H1 (cell line): ENCODE measurements at regions not wholly inside any gene's neighbourhood (a gene's known extent, or its start where the extent isn't known, plus 50 kb on each side); places are given as distances from the start of the nearest gene placed in this dataset.

Experiments used
- CTCF ChIA-PET: fragments of 300-600 bp; sonication (Branson Sonifier 250); formaldehyde crosslinking; loops from one replicate; lab custom pipeline; 2021; ENCODE audit not compliant: partially characterized antibody; lab: Charles Lee
- POLR2A ChIA-PET: fragments of 300-600 bp; sonication (Branson Sonifier 250); formaldehyde crosslinking; loops from one replicate; lab custom pipeline; 2021; ENCODE audit warnings: inconsistent platforms; ENCODE audit not compliant: partially characterized antibody; lab: Charles Lee
- DNase-seq, 2 experiments: peaks; one replicate each; pipeline versions ENCODE4 v3.0.0 to v3.0.0-alpha.2; 2010 to 2022; ENCODE audit warnings: low spot score in 2 of 2, low read depth in 1 of 2, mixed read lengths in 1 of 2
- FAIRE-seq: peaks from 2 replicates; lab custom pipeline; 2011; peaks lifted over from hg19 to GRCh38; lab: Jason Lieb, UNC
- H2AFZ ChIP-seq: 2 replicates; pipeline ENCODE4 v1.8.1; 2012; ENCODE audit warnings: low read length, inconsistent platforms
- H2AK5ac ChIP-seq: 2 replicates; pipeline ENCODE4 v1.6.1; 2013; ENCODE audit warnings: low read depth, low read length
- H2BK120ac ChIP-seq: replicated peaks from 2 replicates; pipeline ENCODE3; 2013; ENCODE audit warnings: low read depth, low read length, inconsistent platforms
- H2BK12ac ChIP-seq: 2 replicates; pipeline ENCODE4 v1.6.1; 2013; ENCODE audit warnings: low read depth, low read length
- H2BK15ac ChIP-seq: 2 replicates; pipeline ENCODE4 v1.6.1; 2013; ENCODE audit warnings: low read length
- H2BK20ac ChIP-seq: 2 replicates; pipeline ENCODE4 v1.6.1; 2013; ENCODE audit warnings: low read length
- H2BK5ac ChIP-seq: 2 replicates; pipeline ENCODE4 v1.6.1; 2013; ENCODE audit warnings: low read depth, low read length
- H3K14ac ChIP-seq: 2 replicates; pipeline ENCODE4 v1.6.1; 2013; ENCODE audit warnings: inconsistent platforms; ENCODE audit not compliant: insufficient read length
- H3K18ac ChIP-seq: 2 replicates; pipeline ENCODE4 v1.6.1; 2013; ENCODE audit warnings: low read length; ENCODE audit errors: extremely low read depth
- H3K23ac ChIP-seq: 2 replicates; pipeline ENCODE4 v1.6.1; 2013; ENCODE audit warnings: inconsistent platforms; ENCODE audit not compliant: insufficient read length
- H3K23me2 ChIP-seq: 2 replicates; pipeline ENCODE4 v1.6.1; 2013; ENCODE audit warnings: low read depth, low read length
- H3K27ac ChIP-seq: 2 replicates; pipeline ENCODE4 v1.6.1; 2011; ENCODE audit warnings: low read depth, low read length, inconsistent platforms
- H3K27me3 ChIP-seq, 4 experiments: replicated peaks in 1 of 4; 1 replicate in 1 of 4; 2 replicates in 3 of 4; pipeline versions ENCODE4 v1.6.1 to v1.8.1; 2011 to 2013; ENCODE audit warnings: low read length in 3 of 4, mild to moderate bottlenecking in 3 of 4, inconsistent platforms in 2 of 4, mixed read lengths in 2 of 4, moderate library complexity in 1 of 4; ENCODE audit not compliant: control insufficient read depth in 3 of 4, insufficient read depth in 3 of 4; ENCODE audit errors: extremely low read depth in 1 of 4
- H3K36me3 ChIP-seq, 4 experiments: 2 replicates each; pipeline versions ENCODE4 v1.6.1 to v1.8.1; 2011 to 2013; ENCODE audit warnings: mild to moderate bottlenecking in 4 of 4, low read length in 3 of 4, moderate library complexity in 2 of 4, control low read depth in 1 of 4, inconsistent platforms in 1 of 4; ENCODE audit not compliant: insufficient read depth in 4 of 4, control insufficient read depth in 2 of 4
- H3K4ac ChIP-seq: replicated peaks from 2 replicates; pipeline ENCODE3; 2013; ENCODE audit warnings: low read length, low read depth, mixed read lengths, inconsistent platforms; ENCODE audit not compliant: insufficient read length
- H3K4me1 ChIP-seq, 4 experiments: replicated peaks in 1 of 4; 1 replicate in 1 of 4; 2 replicates in 3 of 4; pipeline versions ENCODE4 v1.6.1 to v1.8.1; 2011 to 2013; ENCODE audit warnings: low read length in 3 of 4, inconsistent platforms in 2 of 4, mixed read lengths in 1 of 4; ENCODE audit not compliant: insufficient read depth in 4 of 4, control insufficient read depth in 3 of 4
- H3K4me2 ChIP-seq, 2 experiments: 2 replicates each; pipeline versions ENCODE4 v1.6.1 to v1.8.1; 2011 to 2013; ENCODE audit warnings: low read depth in 2 of 2, low read length in 2 of 2, control low read depth in 1 of 2, inconsistent platforms in 1 of 2, mild to moderate bottlenecking in 1 of 2; ENCODE audit not compliant: insufficient read depth in 1 of 2
- H3K4me3 ChIP-seq, 4 experiments: fragments of 200-600, 300-600 bp in 1 of 4; sonication (generic), shearing (Covaris generic), sonication (Bioruptor Twin) in 1 of 4; 2 replicates each; pipeline versions ENCODE4 v1.5.1 to v1.8.1; 2011 to 2016; ENCODE audit warnings: low read length in 4 of 4, low read depth in 3 of 4, control low read depth in 2 of 4, inconsistent platforms in 2 of 4, mild to moderate bottlenecking in 2 of 4, mixed read lengths in 1 of 4, moderate library complexity in 1 of 4; ENCODE audit not compliant: insufficient read depth in 2 of 4; ENCODE audit errors: extremely low read depth in 1 of 4
- H3K56ac ChIP-seq: replicated peaks from 2 replicates; pipeline ENCODE3; 2013; ENCODE audit warnings: low read depth, mild to moderate bottlenecking, mixed read lengths, low read length, inconsistent platforms; ENCODE audit not compliant: insufficient read length
- H3K79me1 ChIP-seq: 2 replicates; pipeline ENCODE4 v1.6.1; 2013; ENCODE audit warnings: low read depth, low read length, control low read depth
- H3K79me2 ChIP-seq, 2 experiments: 2 replicates each; pipeline versions ENCODE4 v1.6.1 to v1.8.1; 2012 to 2013; ENCODE audit warnings: low read length in 2 of 2, mild to moderate bottlenecking in 2 of 2, inconsistent platforms in 1 of 2; ENCODE audit not compliant: insufficient read depth in 2 of 2, control insufficient read depth in 1 of 2
- H3K9ac ChIP-seq, 4 experiments: replicated peaks in 1 of 4; 1 replicate in 1 of 4; 2 replicates in 3 of 4; pipeline versions ENCODE4 v1.6.1 to v1.8.1; 2011 to 2013; ENCODE audit warnings: low read depth in 3 of 4, low read length in 3 of 4, control low read depth in 2 of 4, mild to moderate bottlenecking in 2 of 4, moderate library complexity in 2 of 4, inconsistent platforms in 1 of 4; ENCODE audit errors: extremely low read depth in 1 of 4
- H3K9me3 ChIP-seq, 2 experiments: 2 replicates each; pipeline versions ENCODE4 v1.6.1 to v1.8.1; 2012 to 2013; ENCODE audit warnings: mild to moderate bottlenecking in 2 of 2, moderate library complexity in 2 of 2, control low read depth in 1 of 2, inconsistent platforms in 1 of 2, low read depth in 1 of 2, low read length in 1 of 2, mixed read lengths in 1 of 2; ENCODE audit not compliant: insufficient read depth in 2 of 2
- H4K20me1 ChIP-seq, 2 experiments: replicated peaks in 1 of 2; 2 replicates each; pipeline versions ENCODE3 to v1.8.1; 2011 to 2013; ENCODE audit warnings: inconsistent platforms in 2 of 2, low read length in 2 of 2, mild to moderate bottlenecking in 1 of 2; ENCODE audit not compliant: insufficient read depth in 2 of 2, control insufficient read depth in 1 of 2
- H4K5ac ChIP-seq: 2 replicates; pipeline ENCODE4 v1.6.1; 2013; ENCODE audit warnings: low read length, low read depth, mixed read lengths, inconsistent platforms; ENCODE audit not compliant: insufficient read length
- H4K8ac ChIP-seq: 2 replicates; pipeline ENCODE4 v1.8.0; 2013; ENCODE audit warnings: mild to moderate bottlenecking, moderate library complexity, low read length, inconsistent platforms; ENCODE audit not compliant: insufficient read depth; ENCODE audit errors: extremely low read depth
- H4K91ac ChIP-seq: replicated peaks from 2 replicates; pipeline ENCODE3; 2013; ENCODE audit warnings: low read length, mixed read lengths, inconsistent platforms; ENCODE audit not compliant: insufficient read length
- CBX8 ChIP-seq: fragments of 300-800, 300-1000 bp; sonication (generic); IDR thresholded peaks from 2 replicates; pipeline ENCODE4 v1.7.1; 2016; ENCODE audit warnings: low read depth, low read length, borderline replicate concordance
- CEBPB ChIP-seq: IDR thresholded peaks from 2 replicates; pipeline ENCODE4 v1.6.1; 2012; ENCODE audit warnings: low read depth, low read length
- CHD1 ChIP-seq: IDR thresholded peaks from 2 replicates; pipeline ENCODE4 v1.6.1; 2012; ENCODE audit warnings: low read depth, low read length, improper control_type of control experiment
- E2F6 ChIP-seq: IDR thresholded peaks from 2 replicates; pipeline ENCODE4 v1.6.1; 2012; ENCODE audit warnings: inconsistent platforms
- EP300 ChIP-seq, 2 experiments: IDR thresholded peaks; 1 replicate in 1 of 2; 2 replicates in 1 of 2; pipeline ENCODE4 v1.6.1; 2011 to 2012; ENCODE audit warnings: low read depth in 2 of 2, low read length in 2 of 2, mild to moderate bottlenecking in 2 of 2, borderline replicate concordance in 1 of 2, inconsistent platforms in 1 of 2, moderate library complexity in 1 of 2
- NRF1 ChIP-seq: IDR thresholded peaks from 2 replicates; pipeline ENCODE4 v1.6.1; 2011; ENCODE audit warnings: mild to moderate bottlenecking, low read depth, low read length, improper control_type of control experiment
- RBBP5 ChIP-seq: IDR thresholded peaks from 2 replicates; pipeline ENCODE4 v1.7.1; 2012; ENCODE audit warnings: low read depth, mild to moderate bottlenecking, inconsistent platforms, low read length, moderate library complexity, borderline replicate concordance
- RXRA ChIP-seq: IDR thresholded peaks from 2 replicates; pipeline ENCODE4 v1.6.1; 2011; ENCODE audit warnings: low read depth, mild to moderate bottlenecking, low read length, moderate library complexity; ENCODE audit not compliant: insufficient read depth
- WGBS, 2 experiments: shearing (Covaris generic) in 1 of 2; methylation state at CpG; one replicate each; pipeline versions ENCODE4 v1.1.6 to v1.1.7; 2013 to 2015; ENCODE audit warnings: low lambda C conversion rate in 2 of 2, mixed read lengths in 2 of 2, inconsistent platforms in 1 of 2, low coverage in 1 of 2, missing lambda C conversion rate in 1 of 2; ENCODE audit not compliant: insufficient replicate concordance in 2 of 2, insufficient coverage in 1 of 2, insufficient read length in 1 of 2; ENCODE audit errors: extremely low coverage in 1 of 2, missing lambda C conversion rate in 1 of 2; 5-methylcytosine and 5-hydroxymethylcytosine counted together
- TF ChIP-seq, protein P1 (sequence below), 3 experiments: IDR thresholded peaks; 1 replicate in 2 of 3; 2 replicates in 1 of 3; pipeline versions ENCODE4 v1.5.1 to v1.6.1; 2011; ENCODE audit warnings: low read length in 3 of 3, mild to moderate bottlenecking in 3 of 3, inconsistent platforms in 2 of 3, low read depth in 1 of 3, moderate library complexity in 1 of 3; ENCODE audit not compliant: insufficient read depth in 1 of 3; ENCODE audit errors: control extremely low read depth in 1 of 3

- H3K23ac ChIP-seq = no peak overlapping the region
- H4K5ac ChIP-seq = no peak overlapping the region
- POLR2A ChIA-PET = no interaction called here
- TF ChIP-seq E2F6 (no peak), CHD1 (no peak), NRF1 (no peak), CBX8 (no peak), EP300 (IDR thresholded peaks at IDR 0.05; ENCODE audit: borderline replicate concordance in 1 of 2, low read depth in 2 of 2, low read length in 2 of 2) (no peak), RXRA (no peak), RBBP5 (no peak), CEBPB (no peak)
- TF ChIP-seq, protein P1, sequence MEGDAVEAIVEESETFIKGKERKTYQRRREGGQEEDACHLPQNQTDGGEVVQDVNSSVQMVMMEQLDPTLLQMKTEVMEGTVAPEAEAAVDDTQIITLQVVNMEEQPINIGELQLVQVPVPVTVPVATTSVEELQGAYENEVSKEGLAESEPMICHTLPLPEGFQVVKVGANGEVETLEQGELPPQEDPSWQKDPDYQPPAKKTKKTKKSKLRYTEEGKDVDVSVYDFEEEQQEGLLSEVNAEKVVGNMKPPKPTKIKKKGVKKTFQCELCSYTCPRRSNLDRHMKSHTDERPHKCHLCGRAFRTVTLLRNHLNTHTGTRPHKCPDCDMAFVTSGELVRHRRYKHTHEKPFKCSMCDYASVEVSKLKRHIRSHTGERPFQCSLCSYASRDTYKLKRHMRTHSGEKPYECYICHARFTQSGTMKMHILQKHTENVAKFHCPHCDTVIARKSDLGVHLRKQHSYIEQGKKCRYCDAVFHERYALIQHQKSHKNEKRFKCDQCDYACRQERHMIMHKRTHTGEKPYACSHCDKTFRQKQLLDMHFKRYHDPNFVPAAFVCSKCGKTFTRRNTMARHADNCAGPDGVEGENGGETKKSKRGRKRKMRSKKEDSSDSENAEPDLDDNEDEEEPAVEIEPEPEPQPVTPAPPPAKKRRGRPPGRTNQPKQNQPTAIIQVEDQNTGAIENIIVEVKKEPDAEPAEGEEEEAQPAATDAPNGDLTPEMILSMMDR (IDR thresholded peaks at IDR 0.05; ENCODE audit: control extremely low read depth in 1 of 3, insufficient read depth in 1 of 3, low read depth in 1 of 3, low read length in 3 of 3) = no peak
Observed at GRCh38 chr13:111503905-111504695, 183.7 kb downstream of the TEX29 start.

More at GRCh38 chr13:111503905-111504695, 183.7 kb downstream of the TEX29 start:
- no peaks in the 10 kb centered on the region for H3K79me2 ChIP-seq
- H2BK5ac ChIP-seq = no peak overlapping the region
- H3K9ac ChIP-seq = no peak overlapping the region
- H3K27me3 ChIP-seq = no peaks in the 10 kb centered on the region
- CTCF ChIA-PET = interaction anchor here (0.9 to 5.2 kb wide), 11 partner anchors 12 to 976 kb away, joined by 3 to 47 read pairs (median 5); no protein-coding TSS in a partner anchor
- no peak overlapping the region for H3K56ac ChIP-seq
- H4K91ac ChIP-seq = no peak overlapping the region
- H3K23me2 ChIP-seq = no peaks in the 10 kb centered on the region
- no peaks in the 10 kb centered on the region for H4K20me1 ChIP-seq
- no peak overlapping the region for H3K27ac ChIP-seq
- no peak overlapping the region for H3K14ac ChIP-seq
- no peak overlapping the region for H2BK20ac ChIP-seq
- DNase-seq = no peak
- no peak overlapping the region for H2BK120ac ChIP-seq
- no peak overlapping the region for H3K18ac ChIP-seq
- H3K4ac ChIP-seq = no peak overlapping the region
- no peaks in the 10 kb centered on the region for H3K79me1 ChIP-seq
- no peaks in the 10 kb centered on the region for H3K36me3 ChIP-seq
- H4K8ac ChIP-seq = no peak overlapping the region
- 94% methylated on average over 13 of the region's 13 CpGs; no CpG with 5 or more reads in 1 of the 2 experiments for WGBS, 2 experiments
- H2AK5ac ChIP-seq = no peak overlapping the region
- no peak overlapping the region for H3K4me2 ChIP-seq
- no peak overlapping the region for H2BK12ac ChIP-seq
- peaks cover 14 to 20% of the 10 kb centered on the region in 2 experiments for H3K9me3 ChIP-seq
- H2BK15ac ChIP-seq = no peak overlapping the region
- H3K4me3 ChIP-seq = no peak overlapping the region
- H3K4me1 ChIP-seq = no peaks in the 10 kb centered on the region
- H2AFZ ChIP-seq = no peak overlapping the region
- FAIRE-seq = no peak
